HG03095 (cell line): ENCODE measurements at regions not wholly inside any gene's neighbourhood (a gene's known extent, or its start where the extent isn't known, plus 50 kb on each side); places are given as distances from the start of the nearest gene placed in this dataset.

Experiments used
- ATAC-seq: cut with Tn5 transposase; IDR thresholded peaks from one replicate; pipeline ENCODE4 v1.9.1; 2021; ENCODE audit warnings: moderate library complexity; ENCODE audit not compliant: unreplicated experiment

- no peak for ATAC-seq
These were observed 161.3 kb downstream of the GXYLT1 start for GRCh38 chr12:41983394-41983793.

- no peak for ATAC-seq
These were observed 162.9 kb downstream of the GXYLT1 start for GRCh38 chr12:41981758-41982157.

GRCh38 chr12:41981013-41981412, 163.7 kb downstream of the GXYLT1 start:
- ATAC-seq, result no peak

- no peak for ATAC-seq
These were observed 164.3 kb downstream of the GXYLT1 start for GRCh38 chr12:41980390-41980789.

GRCh38 chr12:41979574-41979973, 165.1 kb downstream of the GXYLT1 start:
- no peak for ATAC-seq

GRCh38 chr12:41972598-41972997, 172.1 kb downstream of the GXYLT1 start:
- ATAC-seq, result no peak

GRCh38 chr12:41972196-41972595, 172.5 kb downstream of the GXYLT1 start:
- ATAC-seq, result no peak

- no peak for ATAC-seq
These were observed 173.9 kb downstream of the GXYLT1 start for GRCh38 chr12:41970744-41971143.

GRCh38 chr12:41968599-41968998, 176.1 kb downstream of the GXYLT1 start:
- ATAC-seq, result no peak

- ATAC-seq, result no peak
These were observed 176.8 kb downstream of the GXYLT1 start for GRCh38 chr12:41967668-41968500.

- ATAC-seq, result no peak
These were observed 177.8 kb downstream of the GXYLT1 start for GRCh38 chr12:41966916-41967315.

- ATAC-seq, result no peak
These were observed 178.7 kb downstream of the GXYLT1 start for GRCh38 chr12:41966001-41966400.

GRCh38 chr12:41963398-41963797, 181.3 kb downstream of the GXYLT1 start:
- no peak for ATAC-seq

- ATAC-seq, result no peak
These were observed 182.5 kb downstream of the GXYLT1 start for GRCh38 chr12:41962171-41962572.

- ATAC-seq, result no peak
These were observed 185.4 kb downstream of the GXYLT1 start for GRCh38 chr12:41959271-41959670.

- no peak for ATAC-seq
These were observed 188.3 kb downstream of the GXYLT1 start for GRCh38 chr12:41956353-41956752.

GRCh38 chr12:41950455-41950854, 194.2 kb downstream of the GXYLT1 start:
- ATAC-seq, result no peak

GRCh38 chr12:41946106-41946505, 198.6 kb downstream of the GXYLT1 start:
- no peak for ATAC-seq

GRCh38 chr12:41944216-41944615, 200.5 kb downstream of the GXYLT1 start:
- no peak for ATAC-seq

GRCh38 chr12:41943671-41944070, 201.0 kb downstream of the GXYLT1 start:
- no peak for ATAC-seq

- ATAC-seq, result no peak
These were observed 202.3 kb downstream of the GXYLT1 start for GRCh38 chr12:41942354-41942753.

GRCh38 chr12:41941079-41941478, 203.6 kb downstream of the GXYLT1 start:
- no peak for ATAC-seq

GRCh38 chr12:41940571-41940970, 204.1 kb downstream of the GXYLT1 start:
- no peak for ATAC-seq
